H1 (cell line): ENCODE measurements at regions not wholly inside any gene's neighbourhood (a gene's known extent, or its start where the extent isn't known, plus 50 kb on each side); places are given as distances from the start of the nearest gene placed in this dataset.

Experiments
- CTCF ChIA-PET: fragments of 300-600 bp; sonication (Branson Sonifier 250); formaldehyde crosslinking; loops from one replicate; lab custom pipeline; 2021; ENCODE audit not compliant: partially characterized antibody; lab: Charles Lee
- POLR2A ChIA-PET: fragments of 300-600 bp; sonication (Branson Sonifier 250); formaldehyde crosslinking; loops from one replicate; lab custom pipeline; 2021; ENCODE audit warnings: inconsistent platforms; ENCODE audit not compliant: partially characterized antibody; lab: Charles Lee
- DNase-seq, 2 experiments: peaks; one replicate each; pipeline versions ENCODE4 v3.0.0 to v3.0.0-alpha.2; 2010 to 2022; ENCODE audit warnings: low spot score in 2 of 2, low read depth in 1 of 2, mixed read lengths in 1 of 2
- FAIRE-seq: peaks from 2 replicates; lab custom pipeline; 2011; peaks lifted over from hg19 to GRCh38; lab: Jason Lieb, UNC
- H2AFZ ChIP-seq: 2 replicates; pipeline ENCODE4 v1.8.1; 2012; ENCODE audit warnings: low read length, inconsistent platforms
- H2AK5ac ChIP-seq: 2 replicates; pipeline ENCODE4 v1.6.1; 2013; ENCODE audit warnings: low read depth, low read length
- H2BK120ac ChIP-seq: replicated peaks from 2 replicates; pipeline ENCODE3; 2013; ENCODE audit warnings: low read depth, low read length, inconsistent platforms
- H2BK12ac ChIP-seq: 2 replicates; pipeline ENCODE4 v1.6.1; 2013; ENCODE audit warnings: low read depth, low read length
- H2BK15ac ChIP-seq: 2 replicates; pipeline ENCODE4 v1.6.1; 2013; ENCODE audit warnings: low read length
- H2BK20ac ChIP-seq: 2 replicates; pipeline ENCODE4 v1.6.1; 2013; ENCODE audit warnings: low read length
- H2BK5ac ChIP-seq: 2 replicates; pipeline ENCODE4 v1.6.1; 2013; ENCODE audit warnings: low read depth, low read length
- H3K14ac ChIP-seq: 2 replicates; pipeline ENCODE4 v1.6.1; 2013; ENCODE audit warnings: inconsistent platforms; ENCODE audit not compliant: insufficient read length
- H3K18ac ChIP-seq: 2 replicates; pipeline ENCODE4 v1.6.1; 2013; ENCODE audit warnings: low read length; ENCODE audit errors: extremely low read depth
- H3K23ac ChIP-seq: 2 replicates; pipeline ENCODE4 v1.6.1; 2013; ENCODE audit warnings: inconsistent platforms; ENCODE audit not compliant: insufficient read length
- H3K23me2 ChIP-seq: 2 replicates; pipeline ENCODE4 v1.6.1; 2013; ENCODE audit warnings: low read depth, low read length
- H3K27ac ChIP-seq: 2 replicates; pipeline ENCODE4 v1.6.1; 2011; ENCODE audit warnings: low read depth, low read length, inconsistent platforms
- H3K27me3 ChIP-seq, 4 experiments: replicated peaks in 1 of 4; 1 replicate in 1 of 4; 2 replicates in 3 of 4; pipeline versions ENCODE4 v1.6.1 to v1.8.1; 2011 to 2013; ENCODE audit warnings: low read length in 3 of 4, mild to moderate bottlenecking in 3 of 4, inconsistent platforms in 2 of 4, mixed read lengths in 2 of 4, moderate library complexity in 1 of 4; ENCODE audit not compliant: control insufficient read depth in 3 of 4, insufficient read depth in 3 of 4; ENCODE audit errors: extremely low read depth in 1 of 4
- H3K36me3 ChIP-seq, 4 experiments: 2 replicates each; pipeline versions ENCODE4 v1.6.1 to v1.8.1; 2011 to 2013; ENCODE audit warnings: mild to moderate bottlenecking in 4 of 4, low read length in 3 of 4, moderate library complexity in 2 of 4, control low read depth in 1 of 4, inconsistent platforms in 1 of 4; ENCODE audit not compliant: insufficient read depth in 4 of 4, control insufficient read depth in 2 of 4
- H3K4ac ChIP-seq: replicated peaks from 2 replicates; pipeline ENCODE3; 2013; ENCODE audit warnings: low read length, low read depth, mixed read lengths, inconsistent platforms; ENCODE audit not compliant: insufficient read length
- H3K4me1 ChIP-seq, 4 experiments: replicated peaks in 1 of 4; 1 replicate in 1 of 4; 2 replicates in 3 of 4; pipeline versions ENCODE4 v1.6.1 to v1.8.1; 2011 to 2013; ENCODE audit warnings: low read length in 3 of 4, inconsistent platforms in 2 of 4, mixed read lengths in 1 of 4; ENCODE audit not compliant: insufficient read depth in 4 of 4, control insufficient read depth in 3 of 4
- H3K4me2 ChIP-seq, 2 experiments: 2 replicates each; pipeline versions ENCODE4 v1.6.1 to v1.8.1; 2011 to 2013; ENCODE audit warnings: low read depth in 2 of 2, low read length in 2 of 2, control low read depth in 1 of 2, inconsistent platforms in 1 of 2, mild to moderate bottlenecking in 1 of 2; ENCODE audit not compliant: insufficient read depth in 1 of 2
- H3K4me3 ChIP-seq, 4 experiments: fragments of 200-600, 300-600 bp in 1 of 4; sonication (generic), shearing (Covaris generic), sonication (Bioruptor Twin) in 1 of 4; 2 replicates each; pipeline versions ENCODE4 v1.5.1 to v1.8.1; 2011 to 2016; ENCODE audit warnings: low read length in 4 of 4, low read depth in 3 of 4, control low read depth in 2 of 4, inconsistent platforms in 2 of 4, mild to moderate bottlenecking in 2 of 4, mixed read lengths in 1 of 4, moderate library complexity in 1 of 4; ENCODE audit not compliant: insufficient read depth in 2 of 4; ENCODE audit errors: extremely low read depth in 1 of 4
- H3K56ac ChIP-seq: replicated peaks from 2 replicates; pipeline ENCODE3; 2013; ENCODE audit warnings: low read depth, mild to moderate bottlenecking, mixed read lengths, low read length, inconsistent platforms; ENCODE audit not compliant: insufficient read length
- H3K79me1 ChIP-seq: 2 replicates; pipeline ENCODE4 v1.6.1; 2013; ENCODE audit warnings: low read depth, low read length, control low read depth
- H3K79me2 ChIP-seq, 2 experiments: 2 replicates each; pipeline versions ENCODE4 v1.6.1 to v1.8.1; 2012 to 2013; ENCODE audit warnings: low read length in 2 of 2, mild to moderate bottlenecking in 2 of 2, inconsistent platforms in 1 of 2; ENCODE audit not compliant: insufficient read depth in 2 of 2, control insufficient read depth in 1 of 2
- H3K9ac ChIP-seq, 4 experiments: replicated peaks in 1 of 4; 1 replicate in 1 of 4; 2 replicates in 3 of 4; pipeline versions ENCODE4 v1.6.1 to v1.8.1; 2011 to 2013; ENCODE audit warnings: low read depth in 3 of 4, low read length in 3 of 4, control low read depth in 2 of 4, mild to moderate bottlenecking in 2 of 4, moderate library complexity in 2 of 4, inconsistent platforms in 1 of 4; ENCODE audit errors: extremely low read depth in 1 of 4
- H3K9me3 ChIP-seq, 2 experiments: 2 replicates each; pipeline versions ENCODE4 v1.6.1 to v1.8.1; 2012 to 2013; ENCODE audit warnings: mild to moderate bottlenecking in 2 of 2, moderate library complexity in 2 of 2, control low read depth in 1 of 2, inconsistent platforms in 1 of 2, low read depth in 1 of 2, low read length in 1 of 2, mixed read lengths in 1 of 2; ENCODE audit not compliant: insufficient read depth in 2 of 2
- H4K20me1 ChIP-seq, 2 experiments: replicated peaks in 1 of 2; 2 replicates each; pipeline versions ENCODE3 to v1.8.1; 2011 to 2013; ENCODE audit warnings: inconsistent platforms in 2 of 2, low read length in 2 of 2, mild to moderate bottlenecking in 1 of 2; ENCODE audit not compliant: insufficient read depth in 2 of 2, control insufficient read depth in 1 of 2
- H4K5ac ChIP-seq: 2 replicates; pipeline ENCODE4 v1.6.1; 2013; ENCODE audit warnings: low read length, low read depth, mixed read lengths, inconsistent platforms; ENCODE audit not compliant: insufficient read length
- H4K8ac ChIP-seq: 2 replicates; pipeline ENCODE4 v1.8.0; 2013; ENCODE audit warnings: mild to moderate bottlenecking, moderate library complexity, low read length, inconsistent platforms; ENCODE audit not compliant: insufficient read depth; ENCODE audit errors: extremely low read depth
- H4K91ac ChIP-seq: replicated peaks from 2 replicates; pipeline ENCODE3; 2013; ENCODE audit warnings: low read length, mixed read lengths, inconsistent platforms; ENCODE audit not compliant: insufficient read length
- ASH2L ChIP-seq: fragments of 200-600, 300-600 bp; sonication (generic); IDR thresholded peaks from one replicate; pipeline ENCODE4 v1.7.1; 2017; ENCODE audit warnings: low read length
- BRCA1 ChIP-seq: IDR thresholded peaks from 2 replicates; pipeline ENCODE4 v1.6.1; 2012; ENCODE audit warnings: low read depth, low read length, improper control_type of control experiment
- CBX8 ChIP-seq: fragments of 300-800, 300-1000 bp; sonication (generic); IDR thresholded peaks from 2 replicates; pipeline ENCODE4 v1.7.1; 2016; ENCODE audit warnings: low read depth, low read length, borderline replicate concordance
- EGR1 ChIP-seq: IDR thresholded peaks from 2 replicates; pipeline ENCODE4 v1.6.1; 2011; ENCODE audit warnings: low read depth, low read length, borderline replicate concordance
- GABPA ChIP-seq: IDR thresholded peaks from 2 replicates; pipeline ENCODE4 v1.6.1; 2011; ENCODE audit warnings: mild to moderate bottlenecking, low read length, moderate library complexity, borderline replicate concordance; ENCODE audit not compliant: insufficient read depth
- KDM4A ChIP-seq: IDR thresholded peaks from one replicate; pipeline ENCODE4 v1.7.1; 2012; ENCODE audit warnings: low read depth, mild to moderate bottlenecking, moderate library complexity, low read length, inconsistent platforms; ENCODE audit not compliant: severe bottlenecking
- RXRA ChIP-seq: IDR thresholded peaks from 2 replicates; pipeline ENCODE4 v1.6.1; 2011; ENCODE audit warnings: low read depth, mild to moderate bottlenecking, low read length, moderate library complexity; ENCODE audit not compliant: insufficient read depth
- SIN3A ChIP-seq, 2 experiments: IDR thresholded peaks in 1 of 2; conservative IDR thresholded peaks in 1 of 2; 2 replicates each; pipeline ENCODE4 v1.6.1; 2011 to 2012; ENCODE audit warnings: low read length in 2 of 2, improper control_type of control experiment in 1 of 2, low read depth in 1 of 2, mild to moderate bottlenecking in 1 of 2
- SIRT6 ChIP-seq: IDR thresholded peaks from one replicate; pipeline ENCODE4 v1.7.1; 2012; ENCODE audit warnings: low read length, inconsistent platforms
- SIX5 ChIP-seq: IDR thresholded peaks from 2 replicates; pipeline ENCODE4 v1.6.1; 2011; ENCODE audit warnings: mild to moderate bottlenecking, low read depth, low read length
- SP1 ChIP-seq: IDR thresholded peaks from 2 replicates; pipeline ENCODE4 v1.6.1; 2011; ENCODE audit warnings: low read depth, low read length
- SP2 ChIP-seq: IDR thresholded peaks from 2 replicates; pipeline ENCODE4 v1.6.1; 2012; ENCODE audit warnings: mild to moderate bottlenecking, low read length, inconsistent platforms
- TAF7 ChIP-seq: optimal IDR thresholded peaks from 2 replicates; pipeline ENCODE3; 2011; ENCODE audit warnings: low read depth, mild to moderate bottlenecking, inconsistent platforms, low read length, moderate library complexity, borderline replicate concordance
- WGBS, 2 experiments: shearing (Covaris generic) in 1 of 2; methylation state at CpG; one replicate each; pipeline versions ENCODE4 v1.1.6 to v1.1.7; 2013 to 2015; ENCODE audit warnings: low lambda C conversion rate in 2 of 2, mixed read lengths in 2 of 2, inconsistent platforms in 1 of 2, low coverage in 1 of 2, missing lambda C conversion rate in 1 of 2; ENCODE audit not compliant: insufficient replicate concordance in 2 of 2, insufficient coverage in 1 of 2, insufficient read length in 1 of 2; ENCODE audit errors: extremely low coverage in 1 of 2, missing lambda C conversion rate in 1 of 2; 5-methylcytosine and 5-hydroxymethylcytosine counted together
- TF ChIP-seq, protein P1 (sequence below): IDR thresholded peaks from 2 replicates; pipeline ENCODE4 v1.6.1; 2012; ENCODE audit warnings: inconsistent platforms
- TF ChIP-seq, protein P2 (sequence below): IDR thresholded peaks from 2 replicates; pipeline ENCODE4 v1.6.1; 2011; ENCODE audit warnings: low read depth, mild to moderate bottlenecking, low read length; ENCODE audit not compliant: insufficient read depth

DNA sequence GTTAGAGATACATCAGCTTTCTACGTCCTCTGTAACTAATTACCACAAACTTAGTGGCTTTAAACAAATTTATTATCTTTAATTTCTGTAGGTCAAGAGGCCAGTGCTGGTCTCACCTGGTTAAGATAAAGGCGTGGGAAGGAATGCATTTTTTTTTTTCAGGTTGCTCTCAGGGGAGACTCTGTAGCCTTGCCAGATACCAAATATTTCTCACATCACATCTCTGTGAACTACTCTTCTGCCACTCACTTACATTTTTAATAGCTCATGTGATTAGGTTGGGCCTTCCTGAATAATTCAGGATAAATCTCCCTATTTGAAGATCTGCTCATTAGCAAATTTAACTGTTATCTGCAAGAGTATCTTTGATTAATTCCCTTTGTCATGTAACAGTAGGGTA lies 214.6 kb downstream of the CBLN2 start:
- no peak overlapping the region for H2AK5ac ChIP-seq
- no peak overlapping the region for H2AFZ ChIP-seq
- H2BK120ac ChIP-seq = no peak overlapping the region
- no peak overlapping the region for H4K8ac ChIP-seq
- DNase-seq (no peak), FAIRE-seq (no peak)
- H4K91ac ChIP-seq = no peak overlapping the region
- no peak overlapping the region for H2BK15ac ChIP-seq
- H3K79me1 ChIP-seq = no peaks in the 10 kb centered on the region
- H2BK20ac ChIP-seq = no peak overlapping the region
- no peaks in the 10 kb centered on the region for H3K79me2 ChIP-seq
- peaks cover 56 to 60% of the 10 kb centered on the region in 2 experiments for H3K9me3 ChIP-seq
- H3K4me1 ChIP-seq = no peaks in the 10 kb centered on the region
- H3K36me3 ChIP-seq = no peaks in the 10 kb centered on the region
- H3K27me3 ChIP-seq = no peaks in the 10 kb centered on the region
- H3K14ac ChIP-seq = no peak overlapping the region
- H3K18ac ChIP-seq = no peak overlapping the region
- no peak overlapping the region for H3K56ac ChIP-seq
- CTCF ChIA-PET = interaction anchor here (0.8 kb wide), 1 partner anchor 34 kb away, joined by 3 read pairs; no protein-coding TSS in a partner anchor
- H3K4me3 ChIP-seq = no peak overlapping the region
- no peak overlapping the region for H3K27ac ChIP-seq
- POLR2A ChIA-PET = no interaction called here
- H3K9ac ChIP-seq = no peak overlapping the region
- no peak overlapping the region for H3K4ac ChIP-seq
- no peaks in the 10 kb centered on the region for H3K23me2 ChIP-seq
- H2BK5ac ChIP-seq = no peak overlapping the region
- no peak overlapping the region for H4K5ac ChIP-seq
- H2BK12ac ChIP-seq = no peak overlapping the region
- H4K20me1 ChIP-seq = no peaks in the 10 kb centered on the region
- WGBS, 2 experiments = 59% methylated on average over 2 of the region's 2 CpGs; no CpG with 5 or more reads in 1 of the 2 experiments
- no peak overlapping the region for H3K4me2 ChIP-seq
- no peak overlapping the region for H3K23ac ChIP-seq
- no peak for TF ChIP-seq RXRA
- no peak for TF ChIP-seq SP1
- TF ChIP-seq TAF7 = no peak
- TF ChIP-seq, protein P1, sequence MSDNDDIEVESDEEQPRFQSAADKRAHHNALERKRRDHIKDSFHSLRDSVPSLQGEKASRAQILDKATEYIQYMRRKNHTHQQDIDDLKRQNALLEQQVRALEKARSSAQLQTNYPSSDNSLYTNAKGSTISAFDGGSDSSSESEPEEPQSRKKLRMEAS = no peak
- no peak for TF ChIP-seq SP2
- TF ChIP-seq GABPA = no peak
- no peak for TF ChIP-seq SIX5
- no peak for TF ChIP-seq EGR1
- no peak for TF ChIP-seq BRCA1
- TF ChIP-seq, protein P2, sequence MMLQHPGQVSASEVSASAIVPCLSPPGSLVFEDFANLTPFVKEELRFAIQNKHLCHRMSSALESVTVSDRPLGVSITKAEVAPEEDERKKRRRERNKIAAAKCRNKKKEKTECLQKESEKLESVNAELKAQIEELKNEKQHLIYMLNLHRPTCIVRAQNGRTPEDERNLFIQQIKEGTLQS = no peak
- TF ChIP-seq SIRT6 = no peak
- no peak for TF ChIP-seq CBX8
- no peak for TF ChIP-seq KDM4A
- TF ChIP-seq SIN3A (conservative IDR thresholded peaks at IDR 0.05 in 1 of 2, IDR thresholded peaks at IDR 0.05 in 1 of 2; ENCODE audit: low read depth in 1 of 2, low read length in 2 of 2) = no peak
- TF ChIP-seq ASH2L = no peak
